HG03565 (cell line): ENCODE measurements at regions not wholly inside any gene's neighbourhood (a gene's known extent, or its start where the extent isn't known, plus 50 kb on each side); places are given as distances from the start of the nearest gene placed in this dataset.
"Not testable (repeated sequence)": the region's sequence is repeated elsewhere in the genome, so short reads cannot be mapped to it uniquely, and the experiment has no call there.

Experiments used
- ATAC-seq: cut with Tn5 transposase; IDR thresholded peaks from one replicate; pipeline ENCODE4 v1.9.1; 2021; ENCODE audit warnings: mild to moderate bottlenecking, moderate library complexity; ENCODE audit not compliant: unreplicated experiment

DNA sequence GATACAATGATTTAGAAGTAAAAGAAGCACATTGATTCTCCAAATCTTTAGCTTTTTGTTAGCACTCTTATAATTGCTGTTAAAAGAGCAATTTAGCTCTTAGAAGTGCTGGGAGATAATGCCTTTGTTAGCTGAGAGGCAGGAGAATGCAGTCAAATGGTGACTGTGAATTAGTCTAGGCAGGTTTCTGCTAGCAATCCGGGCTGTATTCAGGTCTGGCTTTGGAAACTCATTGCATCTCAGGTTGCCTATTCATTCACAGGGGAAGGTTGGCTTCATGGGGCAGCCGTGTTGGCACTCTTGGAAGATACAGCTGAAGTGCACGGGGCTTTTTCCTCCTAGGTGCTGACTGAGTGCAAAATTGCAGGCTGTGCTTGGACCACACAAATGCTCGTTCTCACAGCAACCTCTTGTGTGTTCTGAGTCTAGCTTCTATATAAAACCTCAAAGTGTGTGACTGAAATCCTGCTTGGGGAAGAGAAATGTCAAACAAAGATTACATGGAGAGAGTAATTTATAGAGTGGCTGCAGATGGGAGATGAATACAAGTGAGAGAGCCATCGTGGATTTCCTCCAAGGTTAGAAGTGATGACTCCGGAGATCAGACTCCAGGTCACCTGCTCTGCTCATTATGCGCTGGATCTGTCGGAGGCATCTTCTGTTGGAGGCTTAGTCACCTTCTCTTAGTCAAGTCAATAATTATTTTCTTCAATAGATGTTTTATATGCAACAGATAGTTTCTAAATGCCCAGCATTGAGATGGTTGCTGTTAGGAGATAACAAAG is 167.8 kb downstream of the PMAIP1 start:
- no peak for ATAC-seq

DNA sequence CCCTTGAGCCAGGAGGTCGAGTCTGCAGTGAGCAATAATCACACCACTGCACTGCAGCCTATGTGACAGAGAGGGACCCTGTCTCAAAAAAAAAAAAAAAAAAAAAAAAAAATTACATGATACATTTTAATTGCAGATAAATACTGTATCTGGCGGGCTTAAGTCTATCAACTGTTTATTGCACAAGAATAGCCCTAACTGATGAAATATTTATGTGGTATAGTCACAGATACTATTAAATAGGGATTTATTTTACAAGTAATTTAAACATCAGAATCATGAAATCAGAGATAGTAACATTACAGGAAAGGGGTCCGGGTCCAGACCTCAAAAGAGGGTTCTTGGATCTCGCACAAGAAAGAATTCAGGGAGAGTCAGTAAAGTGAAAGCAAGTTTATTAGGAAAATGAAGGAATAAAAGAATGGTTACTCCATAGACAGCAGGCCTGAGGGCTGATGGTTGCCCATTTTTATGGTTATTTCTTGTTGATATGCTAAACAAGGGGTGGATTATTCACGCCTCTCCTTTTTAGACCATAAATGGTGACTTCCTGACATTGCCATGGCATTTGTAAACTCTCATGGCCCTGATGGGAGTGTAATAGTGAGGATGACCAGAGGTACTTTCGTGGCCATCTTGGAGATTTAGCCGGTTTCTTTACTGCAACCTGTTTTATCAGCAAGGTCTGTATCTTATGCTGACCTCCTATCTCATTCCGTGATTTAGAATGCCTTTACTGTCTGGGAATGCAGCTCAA is 166.6 kb downstream of the PMAIP1 start:
- ATAC-seq, result no peak

DNA sequence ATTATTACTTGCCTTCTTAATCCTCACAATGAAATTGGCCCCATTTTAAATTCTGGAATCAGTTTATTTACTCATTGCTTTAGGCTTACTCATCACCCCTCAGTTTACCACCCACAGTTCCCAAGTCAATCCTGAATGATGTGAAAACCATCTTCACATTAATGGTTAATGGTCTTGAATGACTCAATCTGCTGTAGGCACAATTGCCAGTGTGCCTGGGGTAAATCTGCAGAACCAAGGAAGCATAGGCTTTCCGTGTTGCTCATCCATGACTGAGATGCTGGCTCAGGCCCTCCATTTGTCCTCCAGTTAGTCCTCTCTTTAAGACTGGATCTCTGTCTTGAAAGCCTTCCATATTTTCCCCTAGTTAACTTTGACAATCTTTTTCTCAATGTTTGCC is 164.5 kb downstream of the PMAIP1 start:
- no peak for ATAC-seq

DNA sequence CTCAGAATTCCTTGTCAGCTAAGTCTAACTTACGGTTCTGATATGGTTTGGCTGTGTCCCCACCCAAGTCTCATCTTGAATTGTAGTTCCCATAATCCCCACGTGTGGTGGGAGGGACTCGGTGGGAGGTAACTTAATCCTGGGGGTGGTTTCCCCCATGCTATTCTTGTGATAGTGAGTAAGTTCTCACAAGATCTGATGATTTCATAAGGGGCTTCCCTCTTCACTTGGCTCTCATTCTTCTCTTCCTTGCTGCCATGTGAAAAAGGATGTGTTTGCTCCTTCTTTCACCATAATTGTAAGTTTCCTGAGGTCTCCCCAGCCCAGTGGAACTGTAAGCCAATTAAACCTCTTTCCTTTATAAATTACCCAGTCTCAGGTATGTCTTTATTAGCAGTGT is 163.0 kb downstream of the PMAIP1 start:
- ATAC-seq, result not testable (repeated sequence)

DNA sequence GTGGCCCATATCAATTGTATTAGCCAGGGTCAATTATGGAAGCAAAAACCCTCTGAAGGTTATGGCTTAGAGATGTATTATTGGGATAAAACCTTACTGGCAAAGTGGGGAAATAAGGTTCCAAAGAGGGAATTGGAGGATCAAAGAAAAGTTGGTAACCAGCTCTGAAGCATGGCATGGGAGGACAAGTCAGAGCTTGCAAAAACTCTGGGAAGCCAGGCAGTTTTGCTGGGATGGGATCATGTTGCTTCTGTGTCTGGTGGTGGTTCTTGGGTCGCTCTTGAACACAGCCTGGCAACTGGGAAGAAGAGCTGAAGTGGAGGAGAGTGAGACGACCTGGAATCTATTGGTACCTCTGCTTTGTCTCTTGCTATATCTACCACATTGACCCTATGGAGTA is 162.6 kb downstream of the PMAIP1 start:
- no peak for ATAC-seq

DNA sequence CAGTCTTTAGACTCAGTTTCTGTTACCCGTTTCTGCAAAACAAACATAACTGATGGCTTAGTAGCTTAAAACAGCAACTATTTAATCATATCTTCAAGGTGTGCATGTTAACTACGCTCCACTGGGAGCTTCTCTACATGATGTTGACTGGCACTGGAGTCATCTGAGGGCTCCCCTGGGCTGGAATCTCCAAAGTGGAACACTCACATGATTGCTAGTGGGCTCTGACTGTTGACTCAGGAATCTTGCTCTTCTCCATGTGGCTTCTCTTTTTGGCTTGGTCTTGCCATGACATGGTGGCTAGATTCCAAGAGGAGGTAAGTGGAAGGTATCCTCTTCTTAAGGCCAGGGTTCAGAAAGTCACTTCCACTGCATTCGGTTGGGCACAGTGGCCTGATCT is 160.8 kb downstream of the PMAIP1 start:
- ATAC-seq, result no peak

DNA sequence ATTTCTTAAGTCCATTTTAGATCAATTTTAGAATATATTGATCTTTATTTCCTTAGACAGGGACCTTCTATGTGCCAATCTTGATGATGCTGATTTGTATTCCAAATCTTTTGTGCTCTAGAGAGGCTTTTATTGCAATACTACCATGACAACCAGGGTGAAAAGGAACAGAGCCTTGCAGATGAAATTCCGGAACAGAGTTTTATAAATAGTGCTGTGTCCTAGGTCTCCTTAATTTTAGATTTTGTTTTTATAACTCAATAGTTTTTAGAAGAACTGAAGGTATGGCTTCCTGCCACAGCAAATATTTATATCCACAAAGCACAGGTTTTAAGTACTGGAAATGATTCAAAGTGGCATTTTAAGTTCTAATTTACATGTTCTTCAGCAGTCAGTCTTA is 160.2 kb downstream of the PMAIP1 start:
- ATAC-seq, result no peak

DNA sequence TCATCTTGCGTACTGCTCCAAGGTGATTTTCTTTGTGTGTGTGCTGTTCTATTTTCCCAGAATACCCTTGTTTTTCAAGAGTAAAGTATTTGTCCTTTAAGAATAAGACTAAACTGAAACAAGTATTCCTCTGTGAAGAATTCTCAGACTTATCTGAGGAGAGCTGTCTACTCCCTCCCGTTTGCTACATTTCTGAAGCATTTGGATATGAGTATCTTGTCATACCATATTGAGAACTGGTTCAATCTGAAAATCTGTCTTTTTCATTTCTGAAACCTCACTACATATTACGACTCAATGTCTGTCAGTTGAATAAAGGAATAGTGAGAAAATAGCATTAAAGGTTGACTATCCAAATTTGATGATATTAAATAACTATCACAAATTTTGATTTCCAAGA is 159.4 kb downstream of the PMAIP1 start:
- no peak for ATAC-seq

DNA sequence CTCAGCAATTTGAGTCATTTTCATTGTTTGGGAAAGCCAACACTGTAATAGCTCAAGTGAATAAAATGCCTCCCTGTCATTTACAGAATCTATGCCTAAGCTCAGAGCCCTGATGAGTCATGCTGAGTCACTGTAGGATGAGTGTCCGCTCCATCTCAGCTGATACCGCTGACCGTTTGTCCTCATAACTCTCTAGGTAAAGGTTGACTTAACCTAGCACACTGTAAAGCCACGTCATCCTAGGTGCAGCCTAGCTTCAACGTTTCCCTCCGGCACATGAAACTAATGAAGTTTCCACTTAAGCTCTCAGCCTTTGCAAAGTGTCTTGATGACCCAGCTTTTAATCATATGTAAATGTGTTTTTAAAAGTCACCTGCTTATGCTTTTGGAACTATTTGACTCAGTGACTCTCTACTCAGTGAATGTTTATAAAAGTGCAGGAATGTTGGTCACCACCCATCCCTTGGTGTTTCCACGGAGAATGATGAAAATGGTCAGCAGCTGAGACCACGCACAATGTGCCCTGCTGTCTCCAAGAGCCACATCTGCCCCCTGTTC is 154.0 kb downstream of the PMAIP1 start:
- ATAC-seq, result peak; percentile 60

DNA sequence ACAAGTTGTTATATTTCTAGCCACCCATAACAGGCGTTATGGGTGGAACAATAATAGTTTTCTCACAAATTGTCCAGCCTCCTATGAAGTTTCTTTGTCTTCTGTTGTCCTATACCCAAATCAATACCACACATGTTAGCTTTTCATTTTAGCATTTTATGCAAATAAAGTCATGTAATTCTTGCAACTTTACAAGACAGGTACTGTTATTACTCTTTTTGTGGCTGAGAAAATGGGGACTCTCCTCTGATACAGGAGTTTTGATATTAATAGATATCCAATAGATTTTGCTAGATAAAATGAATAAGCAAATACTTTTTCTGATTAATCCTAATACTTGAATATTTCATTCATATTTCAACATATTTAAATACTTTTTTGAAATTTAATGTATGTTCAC is 151.0 kb downstream of the PMAIP1 start:
- no peak for ATAC-seq

DNA sequence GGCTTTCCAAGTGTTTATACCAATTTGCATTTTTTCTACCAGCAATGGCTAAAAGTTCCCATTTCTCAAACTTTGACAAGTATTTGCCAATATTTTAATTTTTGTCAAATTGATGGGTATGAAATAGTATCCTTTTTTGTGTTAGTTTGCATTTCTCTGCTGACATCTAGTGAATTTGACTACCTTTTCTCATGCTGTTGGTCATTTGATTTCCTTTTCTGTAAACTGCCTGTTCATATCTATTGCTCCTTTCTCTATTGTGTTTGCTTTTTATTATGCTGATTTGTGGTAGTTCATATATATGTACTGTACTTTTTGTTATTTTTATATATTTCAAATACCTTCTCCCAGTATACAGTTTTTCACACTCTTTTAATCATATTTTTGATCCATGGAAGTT is 149.4 kb downstream of the PMAIP1 start:
- ATAC-seq, result no peak

DNA sequence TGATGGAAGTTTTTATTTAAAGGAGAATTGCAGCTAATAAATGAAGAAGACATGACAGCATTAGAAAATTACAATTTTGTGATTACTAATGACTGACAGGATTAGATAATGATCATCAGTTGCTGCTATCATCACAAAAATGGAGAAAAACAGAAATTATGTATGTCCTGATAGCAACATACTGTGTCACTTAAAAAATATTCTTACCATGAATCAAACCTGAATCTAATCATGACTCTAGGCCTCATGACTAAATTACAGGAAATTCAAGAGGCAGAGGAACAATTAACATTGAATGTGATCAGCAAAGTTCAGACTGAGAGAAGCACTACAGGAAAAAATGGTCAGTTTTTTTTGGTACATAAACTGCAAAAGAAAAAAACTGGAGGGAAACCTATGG is 147.8 kb downstream of the PMAIP1 start:
- no peak for ATAC-seq

DNA sequence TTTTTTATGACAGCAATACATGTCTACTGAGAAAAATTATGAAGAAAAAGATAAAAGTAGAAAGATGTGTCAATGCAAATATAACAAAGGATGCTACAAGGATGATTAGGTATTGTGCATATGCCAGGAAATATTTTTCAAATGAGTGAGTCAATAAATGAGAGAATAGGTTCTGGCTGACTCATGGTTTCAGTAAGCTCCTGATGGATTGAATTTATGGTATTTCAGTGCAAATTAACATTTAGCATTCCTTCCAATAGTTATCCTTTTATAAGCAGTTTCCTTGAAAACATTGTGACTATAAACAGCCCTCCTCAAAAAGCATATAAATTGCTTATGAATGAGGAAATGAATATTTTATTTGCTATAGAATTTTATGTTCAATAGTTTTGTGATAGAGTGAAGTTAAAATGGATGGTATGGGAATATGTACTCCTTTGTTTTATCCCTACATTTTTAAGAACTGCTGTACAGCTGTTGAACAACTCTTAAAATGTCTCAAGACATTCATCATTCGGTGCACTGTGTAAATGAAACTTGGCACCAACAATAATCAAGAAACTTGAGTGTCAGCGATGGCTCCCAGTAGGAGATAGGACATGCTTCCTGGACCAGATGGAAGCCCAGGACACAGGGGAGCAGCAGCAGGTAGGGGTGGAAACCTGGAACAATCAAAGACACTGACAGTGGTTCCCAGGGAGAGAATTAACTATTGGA is 144.7 kb downstream of the PMAIP1 start:
- no peak for ATAC-seq

DNA sequence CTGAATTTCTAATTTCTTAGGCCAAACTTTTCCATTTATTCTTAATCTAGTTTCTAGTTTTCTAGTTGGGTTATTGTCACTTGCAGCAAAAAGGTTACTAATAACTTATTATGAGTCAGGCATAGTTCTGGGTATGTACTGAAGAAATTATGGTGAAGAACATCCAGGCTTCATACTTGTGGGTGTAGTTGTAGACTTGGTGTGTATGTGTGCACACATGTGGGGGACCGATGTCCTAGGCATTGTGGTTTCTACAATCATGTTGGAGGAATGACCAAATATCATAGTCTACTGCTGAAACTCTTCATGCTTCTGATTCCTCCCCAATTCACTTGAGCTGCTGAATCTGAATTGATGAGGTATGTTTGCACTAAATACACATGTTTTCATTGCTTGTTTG is 141.2 kb downstream of the PMAIP1 start:
- no peak for ATAC-seq

DNA sequence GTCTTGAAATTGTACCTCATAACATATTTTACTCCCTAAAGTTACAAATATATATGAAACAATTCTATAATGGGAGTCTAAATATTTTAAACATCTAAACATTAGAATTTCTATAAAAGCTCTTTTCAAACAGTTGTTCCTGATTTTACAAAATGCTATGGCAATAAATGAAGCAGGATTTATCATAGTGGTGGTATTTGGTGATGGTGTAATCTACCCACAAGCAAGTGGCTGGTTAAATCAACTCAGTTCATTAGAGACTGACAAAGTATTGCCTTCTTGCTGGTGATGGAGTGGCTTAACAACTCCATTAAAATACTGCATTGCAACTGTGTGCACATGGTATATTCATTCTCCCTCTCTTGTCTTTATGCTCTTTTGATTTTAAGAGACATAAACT is 138.9 kb downstream of the PMAIP1 start:
- no peak for ATAC-seq

DNA sequence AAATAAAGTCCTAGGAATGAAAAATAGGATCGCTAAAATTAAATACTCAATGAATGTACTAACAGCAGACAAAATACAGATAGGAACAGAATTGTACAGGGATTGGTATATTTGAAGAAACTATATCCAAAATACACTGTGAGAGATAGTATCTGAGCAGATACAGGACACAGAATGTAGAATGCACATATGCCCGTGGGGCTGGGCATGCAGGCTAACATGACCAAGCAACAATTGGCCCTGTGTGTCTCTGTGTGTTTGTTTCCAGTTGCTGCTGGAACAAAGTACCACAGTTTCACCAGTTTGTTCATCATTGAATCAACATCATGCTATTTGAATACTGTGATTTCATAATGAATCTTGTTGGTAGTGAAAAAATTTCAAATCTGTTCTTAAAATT is 127.6 kb downstream of the PMAIP1 start:
- no peak for ATAC-seq

DNA sequence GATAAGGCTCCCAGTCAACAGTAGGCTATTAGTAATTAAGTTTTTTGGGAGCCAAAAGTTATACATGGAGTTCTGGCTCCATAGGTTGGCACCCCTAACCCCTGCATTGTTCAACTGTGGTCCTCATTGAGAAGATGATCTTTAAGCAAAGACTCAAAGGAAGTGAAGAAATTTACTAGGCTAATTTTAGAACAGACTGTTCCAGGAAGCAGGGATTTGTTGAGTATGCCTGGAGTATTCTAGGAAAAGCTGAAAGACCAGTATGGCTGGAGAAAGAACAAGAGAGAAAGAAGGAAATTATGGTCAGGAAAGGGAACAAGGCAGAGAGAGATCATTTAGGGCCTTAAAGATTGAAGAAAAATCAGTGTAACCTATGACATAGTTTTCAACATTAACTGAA is 125.1 kb downstream of the PMAIP1 start:
- no peak for ATAC-seq

DNA sequence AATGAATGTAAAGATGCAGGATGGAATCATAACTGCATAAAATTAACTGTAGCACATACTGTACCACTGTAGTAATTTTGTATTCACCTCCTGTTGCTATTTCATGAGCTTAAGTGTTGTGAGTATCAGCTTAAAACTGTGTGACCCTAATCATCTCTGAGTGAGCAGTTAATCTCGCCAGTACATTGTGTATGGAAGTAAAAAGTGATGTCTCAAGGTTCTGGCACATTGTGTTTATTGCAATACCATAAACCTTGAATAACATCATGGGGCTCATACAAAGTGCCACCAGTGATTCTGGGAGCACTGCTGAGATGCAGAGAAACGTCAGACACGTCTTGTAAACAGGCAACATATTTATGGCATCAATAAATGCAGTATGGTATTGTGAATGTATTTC is 124.5 kb downstream of the PMAIP1 start:
- no peak for ATAC-seq

DNA sequence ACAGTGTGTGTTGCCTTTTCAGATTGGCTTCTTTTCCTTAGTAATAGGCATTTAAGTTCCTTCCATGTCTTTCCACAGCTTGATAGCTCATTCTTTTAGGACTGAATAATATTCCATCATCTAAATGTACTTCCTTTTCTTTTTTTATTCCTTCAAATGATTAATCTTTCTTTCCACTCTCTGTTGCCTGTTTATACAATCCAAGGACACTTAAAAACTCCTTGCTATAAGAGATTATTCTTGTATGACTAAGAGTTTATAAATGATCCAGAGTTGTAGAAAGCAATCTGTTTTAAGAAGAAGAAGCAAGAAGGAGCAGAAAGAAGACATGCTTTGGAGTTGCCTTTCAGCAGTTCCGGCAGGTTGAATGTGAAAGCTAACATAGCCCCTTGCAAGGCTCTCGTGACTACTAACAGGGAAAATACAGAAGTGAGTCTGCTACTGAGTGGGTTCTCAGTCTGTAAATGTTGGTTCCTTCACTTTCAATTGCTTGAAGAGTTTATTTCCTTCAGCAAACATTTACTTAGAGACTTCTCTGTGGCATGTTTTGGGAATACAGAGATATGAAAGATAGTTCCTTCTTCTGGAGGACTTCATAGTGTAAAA is 123.0 kb downstream of the PMAIP1 start:
- ATAC-seq, result no peak

DNA sequence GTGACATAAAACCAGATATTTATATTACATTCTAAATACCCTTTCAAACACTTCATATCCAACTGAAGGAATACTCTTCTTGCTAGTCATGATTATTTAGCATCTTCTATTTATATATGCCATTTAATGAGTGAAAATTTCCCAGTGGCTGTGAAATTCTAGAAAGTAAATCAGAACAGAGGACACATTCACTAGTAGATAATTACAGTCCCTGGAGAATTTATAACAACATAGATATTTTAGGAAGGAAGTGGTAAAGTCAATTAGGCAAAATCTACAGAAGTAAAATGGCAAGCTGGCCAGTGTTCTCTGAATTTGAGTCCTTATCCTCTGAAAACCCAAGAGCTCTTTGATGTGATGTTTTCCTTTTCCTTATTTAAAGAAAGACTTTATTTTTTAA is 121.8 kb downstream of the PMAIP1 start:
- ATAC-seq, result no peak
